Endothelial cell of umbilical vein (primary cell): ENCODE measurements at regions not wholly inside any gene's neighbourhood (a gene's known extent, or its start where the extent isn't known, plus 50 kb on each side); places are given as distances from the start of the nearest gene placed in this dataset.

Experiments
- CTCF ChIP-seq, 2 donors: IDR thresholded peaks; 1 replicate in 1 of 2; 2 replicates in 1 of 2; pipeline ENCODE4 v1.5.1; 2011; ENCODE audit warnings: low read length in 2 of 2, mild to moderate bottlenecking in 2 of 2, moderate library complexity in 2 of 2, control low read depth in 1 of 2, inconsistent platforms in 1 of 2, low read depth in 1 of 2; ENCODE audit not compliant: insufficient read depth in 1 of 2; ENCODE audit errors: extremely low read depth in 1 of 2
- EZH2 ChIP-seq: IDR thresholded peaks from 2 replicates; pipeline ENCODE4 v1.6.1; 2012; ENCODE audit warnings: borderline replicate concordance, low read depth, mild to moderate bottlenecking, moderate library complexity, low read length, inconsistent platforms; ENCODE audit not compliant: severe bottlenecking
- JUN ChIP-seq: IDR thresholded peaks from 2 replicates; pipeline ENCODE4 v1.6.1; 2011; ENCODE audit warnings: borderline replicate concordance, low read depth; ENCODE audit not compliant: insufficient read length, insufficient read depth
- MAX ChIP-seq: IDR thresholded peaks from 2 replicates; pipeline ENCODE4 v1.6.1; 2011; ENCODE audit not compliant: insufficient read depth, insufficient read length
- POLR2A ChIP-seq: IDR thresholded peaks from 2 replicates; pipeline ENCODE4 v1.6.1; 2012; ENCODE audit warnings: low read depth, mild to moderate bottlenecking, control low read depth, low read length

GRCh38 chr6:48714250-48714649 is 603.3 kb upstream of the PTCHD4 start:
- TF ChIP-seq CTCF (IDR thresholded peaks at IDR 0.05; ENCODE audit: extremely low read depth in 1 of 2, insufficient read depth in 1 of 2, low read depth in 1 of 2, low read length in 2 of 2) (no peak), POLR2A (no peak), JUN (no peak), MAX (no peak), EZH2 (no peak)
